Common myeloid progenitor, CD34-positive (primary cell): ENCODE measurements at regions not wholly inside any gene's neighbourhood (a gene's known extent, or its start where the extent isn't known, plus 50 kb on each side); places are given as distances from the start of the nearest gene placed in this dataset.

ENCODE experiments used
- CTCF ChIA-PET: fragments of 350-600 bp; sonication (Branson Sonifier 250); formaldehyde crosslinking; loops from one replicate; lab custom pipeline; 2021; ENCODE audit warnings: antibody characterized with exemption; lab: Charles Lee
- POLR2A ChIA-PET: fragments of 350-600 bp; sonication (Branson Sonifier 250); formaldehyde crosslinking; loops from one replicate; lab custom pipeline; 2021; ENCODE audit warnings: antibody characterized with exemption; lab: Charles Lee
- DNase-seq, 3 donors: peaks; one replicate each; pipeline versions ENCODE4 v3.0.0 to v3.0.0-alpha.2; 2013
- H3K27ac ChIP-seq, 2 experiments: 1 replicate in 1 of 2; 2 replicates in 1 of 2; pipeline ENCODE4 v1.7.0; 2013; ENCODE audit warnings: inconsistent platforms in 2 of 2, low read length in 2 of 2, mild to moderate bottlenecking in 2 of 2, low read depth in 1 of 2, moderate library complexity in 1 of 2; ENCODE audit not compliant: severe bottlenecking in 2 of 2, insufficient read depth in 1 of 2, poor library complexity in 1 of 2
- H3K27me3 ChIP-seq, 5 experiments: replicated peaks in 2 of 5; 1 replicate in 3 of 5; 2 replicates in 2 of 5; pipeline versions ENCODE4 v1.6.1 to v1.7.0; 2013; ENCODE audit warnings: low read length in 4 of 5, mild to moderate bottlenecking in 2 of 5, moderate library complexity in 2 of 5, inconsistent platforms in 1 of 5; ENCODE audit not compliant: insufficient read depth in 5 of 5, control insufficient read depth in 4 of 5
- H3K36me3 ChIP-seq, 4 experiments: 1 replicate in 2 of 4; 2 replicates in 2 of 4; pipeline versions ENCODE4 v1.6.1 to v1.7.0; 2013; ENCODE audit warnings: low read length in 3 of 4, control low read depth in 1 of 4, mild to moderate bottlenecking in 1 of 4; ENCODE audit not compliant: control insufficient read depth in 4 of 4, insufficient read depth in 4 of 4
- H3K4me1 ChIP-seq, 4 experiments: 1 replicate in 3 of 4; 2 replicates in 1 of 4; pipeline versions ENCODE4 v1.6.1 to v1.7.1; 2013; ENCODE audit warnings: low read length in 3 of 4, mild to moderate bottlenecking in 3 of 4, control low read depth in 1 of 4, inconsistent platforms in 1 of 4, moderate library complexity in 1 of 4; ENCODE audit not compliant: control insufficient read depth in 4 of 4, insufficient read depth in 4 of 4; ENCODE audit errors: control extremely low read depth in 1 of 4
- H3K4me3 ChIP-seq, 7 experiments: 1 replicate in 4 of 7; 2 replicates in 3 of 7; pipeline versions ENCODE4 v1.5.1 to v1.7.0; 2013; ENCODE audit warnings: mild to moderate bottlenecking in 7 of 7, low read length in 6 of 7, moderate library complexity in 6 of 7, inconsistent platforms in 2 of 7, low read depth in 2 of 7, control low read depth in 1 of 7; ENCODE audit not compliant: insufficient read depth in 4 of 7, control insufficient read depth in 1 of 7; ENCODE audit errors: extremely low read depth in 1 of 7
- H3K9me3 ChIP-seq, 5 experiments: 1 replicate in 4 of 5; 2 replicates in 1 of 5; pipeline versions ENCODE4 v1.6.1 to v1.7.1; 2013; ENCODE audit warnings: low read length in 4 of 5, mild to moderate bottlenecking in 2 of 5, inconsistent platforms in 1 of 5, low read depth in 1 of 5, moderate library complexity in 1 of 5; ENCODE audit not compliant: control insufficient read depth in 4 of 5, insufficient read depth in 2 of 5; ENCODE audit errors: control extremely low read depth in 1 of 5
- WGBS: methylation state at CpG from one replicate; pipeline ENCODE4 v1.1.5; 2013; ENCODE audit not compliant: insufficient coverage; 5-methylcytosine and 5-hydroxymethylcytosine counted together

- CTCF ChIA-PET: no interaction called here
- Histone ChIP-seq H3K9me3 (peaks cover 0 to 3% (median 0%) of the 10 kb centered on the region in 5 experiments), H3K27ac (no peak overlapping the region), H3K4me3 (no peak overlapping the region), H3K27me3 (no peaks in the 10 kb centered on the region), H3K36me3 (no peaks in the 10 kb centered on the region), H3K4me1 (no peaks in the 10 kb centered on the region)
- DNase-seq: no peak
- 100% methylated on average over 1 of the region's 2 CpGs for WGBS
- POLR2A ChIA-PET: no interaction called here
These were observed 115.3 kb upstream of the SLC5A12 start for GRCh38 chr11:26837154-26837553.

GRCh38 chr11:26839911-26840698, 118.2 kb upstream of the SLC5A12 start:
- H3K4me3 ChIP-seq: no peak overlapping the region
- no peaks in the 10 kb centered on the region for H3K27me3 ChIP-seq
- DNase-seq: no peak
- H3K4me1 ChIP-seq: no peaks in the 10 kb centered on the region
- CTCF ChIA-PET: no interaction called here
- no peaks in the 10 kb centered on the region for H3K36me3 ChIP-seq
- WGBS: 93% methylated on average over 3 of the region's 3 CpGs
- H3K27ac ChIP-seq: no peak overlapping the region
- peaks cover 0 to 3% (median 0%) of the 10 kb centered on the region in 5 experiments for H3K9me3 ChIP-seq
- POLR2A ChIA-PET: no interaction called here

GRCh38 chr11:26841818-26842473, 120.1 kb upstream of the SLC5A12 start:
- no peak overlapping the region for H3K27ac ChIP-seq
- no peaks in the 10 kb centered on the region for H3K36me3 ChIP-seq
- CTCF ChIA-PET: no interaction called here
- no peak for DNase-seq
- no peaks in the 10 kb centered on the region for H3K9me3 ChIP-seq
- no peaks in the 10 kb centered on the region for H3K27me3 ChIP-seq
- no CpG with 5 or more reads among the region's 2 CpGs for WGBS
- POLR2A ChIA-PET: no interaction called here
- H3K4me3 ChIP-seq: no peak overlapping the region
- no peaks in the 10 kb centered on the region for H3K4me1 ChIP-seq

GRCh38 chr11:26842478-26843282, 120.8 kb upstream of the SLC5A12 start:
- POLR2A ChIA-PET: no interaction called here
- CTCF ChIA-PET: no interaction called here
- no peaks in the 10 kb centered on the region for H3K4me1 ChIP-seq
- H3K4me3 ChIP-seq: no peak overlapping the region
- WGBS: no CpG with 5 or more reads among the region's 3 CpGs
- no peaks in the 10 kb centered on the region for H3K27me3 ChIP-seq
- no peaks in the 10 kb centered on the region for H3K36me3 ChIP-seq
- H3K9me3 ChIP-seq: no peaks in the 10 kb centered on the region
- no peak overlapping the region for H3K27ac ChIP-seq
- no peak for DNase-seq

- no CpG with 5 or more reads among the region's 2 CpGs for WGBS
- POLR2A ChIA-PET: no interaction called here
- H3K4me3 ChIP-seq: no peak overlapping the region
- H3K9me3 ChIP-seq: no peaks in the 10 kb centered on the region
- no peaks in the 10 kb centered on the region for H3K27me3 ChIP-seq
- no peaks in the 10 kb centered on the region for H3K36me3 ChIP-seq
- H3K27ac ChIP-seq: no peak overlapping the region
- no peak for DNase-seq
- CTCF ChIA-PET: no interaction called here
- H3K4me1 ChIP-seq: no peaks in the 10 kb centered on the region
These were observed 121.7 kb upstream of the SLC5A12 start for GRCh38 chr11:26843539-26843938.

GRCh38 chr11:26844963-26845362, 123.1 kb upstream of the SLC5A12 start:
- ChIA-PET CTCF (no interaction called here), POLR2A (no interaction called here)
- H3K27ac ChIP-seq: no peak overlapping the region
- H3K4me3 ChIP-seq: no peak overlapping the region
- H3K36me3 ChIP-seq: no peaks in the 10 kb centered on the region
- WGBS: 100% methylated on average over 1 of the region's 2 CpGs
- DNase-seq: no peak
- no peaks in the 10 kb centered on the region for H3K4me1 ChIP-seq
- no peaks in the 10 kb centered on the region for H3K27me3 ChIP-seq
- no peaks in the 10 kb centered on the region for H3K9me3 ChIP-seq

GRCh38 chr11:26846227-26846626, 124.4 kb upstream of the SLC5A12 start:
- ChIA-PET POLR2A (no interaction called here), CTCF (no interaction called here)
- no peaks in the 10 kb centered on the region for H3K27me3 ChIP-seq
- no CpG with 5 or more reads among the region's 2 CpGs for WGBS
- no peak for DNase-seq
- H3K4me1 ChIP-seq: no peaks in the 10 kb centered on the region
- no peak overlapping the region for H3K27ac ChIP-seq
- H3K9me3 ChIP-seq: no peaks in the 10 kb centered on the region
- no peak overlapping the region for H3K4me3 ChIP-seq
- H3K36me3 ChIP-seq: no peaks in the 10 kb centered on the region
